Activated B cell treated with CpG ODN at 0.5 μM for 24 hours (primary cell): ENCODE measurements at regions not wholly inside any gene's neighbourhood (a gene's known extent, or its start where the extent isn't known, plus 50 kb on each side); places are given as distances from the start of the nearest gene placed in this dataset.

Experiments
- ATAC-seq: fragments of 200-7000 bp; cut with Tn5 transposase; one replicate; pipeline ENCODE4 v1.10.0; 2021; ENCODE audit warnings: low read depth, mild to moderate bottlenecking, moderate library complexity
- CTCF ChIA-PET: fragments of 350-600 bp; sonication (Branson Sonifier 250); formaldehyde crosslinking; loops from one replicate; lab custom pipeline; 2021; ENCODE audit warnings: antibody characterized with exemption; lab: Charles Lee
- POLR2A ChIA-PET: fragments of 350-600 bp; sonication (Branson Sonifier 250); formaldehyde crosslinking; loops from one replicate; lab custom pipeline; 2021; ENCODE audit warnings: antibody characterized with exemption; lab: Charles Lee
- DNase-seq: peaks from one replicate; pipeline ENCODE4 v3.0.0; 2022
- H3K27ac Mint-ChIP-seq: one replicate; pipeline ENCODE4 v1.8.0; 2020; ENCODE audit warnings: mixed read lengths
- H3K27me3 Mint-ChIP-seq: one replicate; pipeline ENCODE4 v1.8.0; 2021; ENCODE audit warnings: mixed read lengths
- H3K36me3 Mint-ChIP-seq: one replicate; pipeline ENCODE4 v1.8.0; 2021; ENCODE audit warnings: low read depth, mixed read lengths
- H3K4me1 Mint-ChIP-seq: one replicate; pipeline ENCODE4 v1.8.0; 2021; ENCODE audit warnings: mixed read lengths
- H3K4me3 Mint-ChIP-seq: one replicate; pipeline ENCODE4 v1.8.0; 2020; ENCODE audit warnings: mild to moderate bottlenecking, mixed read lengths
- H3K9me3 Mint-ChIP-seq: one replicate; pipeline ENCODE4 v1.8.0; 2020; ENCODE audit warnings: mixed read lengths
- CTCF ChIP-seq: fragments of 200-600 bp; IDR thresholded peaks from one replicate; pipeline ENCODE4 v1.8.0; 2022; ENCODE audit warnings: antibody characterized with exemption, mild to moderate bottlenecking
- intact Hi-C: fragments of 100-400 bp; cut with micrococcal nuclease; formaldehyde crosslinking; loops from one replicate; pipeline ENCODE4 v1.15.1; 2024

GRCh38 chr15:98178861-98179260, 218.4 kb downstream of the ARRDC4 start:
- Mint-ChIP-seq H3K4me1 (no peaks in the 10 kb centered on the region), H3K9me3 (no peaks in the 10 kb centered on the region), H3K36me3 (no peaks in the 10 kb centered on the region), H3K27ac (no peak overlapping the region), H3K27me3 (peaks cover 6% of the 10 kb centered on the region), H3K4me3 (no peak overlapping the region)
- ChIA-PET POLR2A (no interaction called here), CTCF (interaction anchor here (1.2 to 1.8 kb wide), 3 partner anchors 24 to 277 kb away, joined by 3 to 8 read pairs (median 4); no protein-coding TSS in a partner anchor)
- ATAC-seq, result no peak
- DNase-seq, result no peak
- intact Hi-C loops, result loop anchor here (1.0 to 5.0 kb wide), 2 partner anchors 222 to 270 kb away; no protein-coding TSS in a partner anchor
- no peak for TF ChIP-seq CTCF

- no peaks in the 10 kb centered on the region for H3K4me1 Mint-ChIP-seq
- H3K27ac Mint-ChIP-seq, result no peak overlapping the region
- H3K4me3 Mint-ChIP-seq, result no peak overlapping the region
- CTCF ChIA-PET, result no interaction called here
- ATAC-seq (no peak), DNase-seq (no peak)
- H3K27me3 Mint-ChIP-seq, result no peaks in the 10 kb centered on the region
- TF ChIP-seq CTCF, result no peak
- H3K36me3 Mint-ChIP-seq, result no peaks in the 10 kb centered on the region
- POLR2A ChIA-PET, result no interaction called here
- intact Hi-C loops, result no loop called here
- peaks cover 4% of the 10 kb centered on the region for H3K9me3 Mint-ChIP-seq
Measured at GRCh38 chr15:98187549-98187948, 227.0 kb downstream of the ARRDC4 start.

DNA sequence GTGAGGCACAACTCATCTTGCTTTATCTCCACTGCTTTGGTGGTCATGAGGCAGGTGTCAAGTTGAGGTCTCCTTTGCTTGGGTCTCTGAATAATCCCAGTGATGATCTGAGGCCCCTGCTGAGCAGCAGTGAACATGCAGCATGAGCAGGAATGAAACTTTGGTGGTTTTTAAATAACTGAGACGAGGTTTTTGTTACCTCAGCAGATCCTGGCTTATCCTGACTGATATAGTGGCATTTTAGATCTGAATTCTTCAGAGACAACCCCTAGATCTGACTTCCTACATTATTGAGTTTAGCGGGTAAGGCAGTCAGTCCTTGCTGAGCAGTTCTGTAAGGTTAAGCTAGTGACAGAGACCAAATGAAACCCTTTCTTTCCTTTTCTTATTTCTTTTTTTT, 230.4 kb downstream of the ARRDC4 start:
- no peaks in the 10 kb centered on the region for H3K27me3 Mint-ChIP-seq
- CTCF ChIA-PET, result no interaction called here
- TF ChIP-seq CTCF, result no peak
- intact Hi-C loops, result no loop called here
- no peak overlapping the region for H3K27ac Mint-ChIP-seq
- ATAC-seq, result no peak
- POLR2A ChIA-PET, result no interaction called here
- H3K9me3 Mint-ChIP-seq, result peaks cover 4% of the 10 kb centered on the region
- H3K4me3 Mint-ChIP-seq, result no peak overlapping the region
- no peaks in the 10 kb centered on the region for H3K36me3 Mint-ChIP-seq
- no peaks in the 10 kb centered on the region for H3K4me1 Mint-ChIP-seq
- no peak for DNase-seq

DNA sequence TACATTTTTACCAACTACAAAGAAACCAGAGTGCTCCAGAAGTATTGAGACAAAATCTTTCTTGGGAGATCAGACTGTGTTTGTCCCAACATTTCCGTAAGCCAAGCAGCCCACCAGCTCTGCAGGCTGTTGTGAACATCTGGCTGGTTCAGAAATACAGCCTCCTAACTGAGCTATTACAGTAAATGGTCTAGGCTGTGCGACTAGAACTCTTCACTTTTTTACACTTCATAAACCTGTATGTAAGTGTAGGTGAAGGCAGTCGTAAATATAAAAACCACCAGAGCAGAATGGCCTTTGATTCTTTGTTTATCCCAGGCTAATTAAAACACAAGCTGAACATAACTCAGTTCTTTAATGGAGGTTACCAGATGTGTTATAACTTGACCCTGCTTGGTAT, 235.3 kb downstream of the ARRDC4 start:
- ChIA-PET POLR2A (no interaction called here), CTCF (no interaction called here)
- intact Hi-C loops, result no loop called here

DNA sequence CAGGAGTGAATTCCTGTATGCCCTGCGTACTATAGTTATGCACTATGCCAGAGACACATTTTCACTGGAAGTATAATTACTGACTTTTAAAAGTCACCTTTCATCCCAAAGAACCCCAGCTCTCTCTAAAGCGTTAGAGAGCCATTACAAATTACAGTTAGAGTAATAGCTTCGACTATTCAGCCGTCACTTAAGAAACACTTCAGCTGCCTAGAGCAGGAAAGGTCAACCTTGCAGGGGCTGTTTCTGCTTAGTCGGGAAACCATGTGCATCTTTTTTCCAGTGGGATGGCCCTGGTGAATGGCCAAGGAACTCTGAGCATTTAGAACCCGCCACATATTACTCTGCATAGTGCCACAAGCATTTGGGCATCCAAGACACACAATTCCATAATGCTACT, 235.9 kb downstream of the ARRDC4 start:
- no peaks in the 10 kb centered on the region for H3K4me1 Mint-ChIP-seq
- no peaks in the 10 kb centered on the region for H3K27me3 Mint-ChIP-seq
- H3K9me3 Mint-ChIP-seq, result no peaks in the 10 kb centered on the region
- DNase-seq (no peak), ATAC-seq (no peak)
- TF ChIP-seq CTCF, result no peak
- intact Hi-C loops, result no loop called here
- POLR2A ChIA-PET, result no interaction called here
- H3K27ac Mint-ChIP-seq, result no peak overlapping the region
- no peak overlapping the region for H3K4me3 Mint-ChIP-seq
- CTCF ChIA-PET, result no interaction called here
- no peaks in the 10 kb centered on the region for H3K36me3 Mint-ChIP-seq

More for the DNA sequence above, 235.3 kb downstream of the ARRDC4 start:
- ATAC-seq (no peak), DNase-seq (no peak)
- H3K27me3 Mint-ChIP-seq, result no peaks in the 10 kb centered on the region
- H3K9me3 Mint-ChIP-seq, result peaks cover 2% of the 10 kb centered on the region
- no peak for TF ChIP-seq CTCF
- H3K36me3 Mint-ChIP-seq, result no peaks in the 10 kb centered on the region
- no peak overlapping the region for H3K27ac Mint-ChIP-seq
- H3K4me1 Mint-ChIP-seq, result no peaks in the 10 kb centered on the region
- no peak overlapping the region for H3K4me3 Mint-ChIP-seq
